EL (cell line): ENCODE measurements at regions not wholly inside any gene's neighbourhood (a gene's known extent, or its start where the extent isn't known, plus 50 kb on each side); places are given as distances from the start of the nearest gene placed in this dataset.
A peak's percentile ranks its signal among the peaks of the same experiment; 100 is the strongest.

Source experiments
- DNase-seq: peaks from one replicate; pipeline ENCODE4 v3.0.0-alpha.2; 2016

DNA sequence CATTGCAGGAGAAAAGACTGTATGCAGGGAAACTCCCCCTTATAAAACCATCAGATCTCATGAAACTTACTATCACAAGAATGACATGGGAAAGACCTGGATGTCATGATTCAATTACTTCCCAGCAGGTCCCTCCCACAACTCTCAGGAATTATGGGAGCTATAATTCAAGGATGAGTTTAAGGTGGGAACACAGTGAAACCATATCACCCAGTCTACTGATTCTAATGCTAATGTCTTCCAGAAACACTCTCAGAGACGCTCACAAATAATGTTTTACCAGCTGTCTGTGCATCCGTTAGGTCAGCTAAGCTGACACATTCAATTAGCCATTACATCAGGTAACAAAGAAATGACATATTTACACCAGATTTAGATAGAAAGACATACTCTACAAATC, 637.9 kb downstream of the NLGN4Y start:
- DNase-seq = no peak

DNA sequence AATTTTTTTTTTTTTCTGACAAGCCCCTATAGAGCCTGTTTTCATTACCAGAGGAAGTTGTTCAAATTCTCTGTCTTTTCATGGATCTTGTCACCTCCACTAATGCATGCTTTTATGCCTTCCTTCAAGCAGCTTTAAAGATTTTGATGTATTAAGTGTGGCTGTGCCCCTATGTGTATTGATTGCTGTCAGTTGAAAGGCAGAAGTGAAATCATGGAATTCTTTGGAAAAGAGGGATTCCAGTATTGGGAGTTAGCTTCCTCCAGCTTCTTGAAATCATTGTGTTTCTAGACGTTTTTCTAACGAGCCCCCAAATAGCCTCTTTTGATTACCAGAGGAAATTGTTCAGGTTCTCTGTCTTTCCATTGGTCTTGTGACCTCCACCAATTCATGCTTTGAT, 655.6 kb downstream of the NLGN4Y start:
- no peak for DNase-seq

DNA sequence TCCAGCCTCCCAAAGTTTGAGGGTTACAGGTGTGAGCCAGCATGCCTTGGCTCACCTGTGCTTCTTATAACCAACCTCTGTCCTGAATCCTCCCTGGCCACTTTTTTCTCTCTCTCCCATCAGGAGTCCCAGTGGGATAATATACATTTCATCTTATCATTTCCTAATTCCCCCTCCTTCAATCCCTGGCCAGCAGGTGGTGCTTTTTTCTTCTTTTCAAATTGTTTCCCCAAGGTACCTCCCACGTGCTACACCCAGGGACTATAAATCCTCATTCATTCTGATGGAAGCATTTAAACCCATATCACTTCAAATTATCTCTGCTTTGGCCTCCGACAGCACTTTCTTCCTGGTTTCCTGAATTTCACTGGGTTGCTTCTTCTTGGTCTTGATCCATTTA, 704.7 kb downstream of the NLGN4Y start:
- DNase-seq = no peak

DNA sequence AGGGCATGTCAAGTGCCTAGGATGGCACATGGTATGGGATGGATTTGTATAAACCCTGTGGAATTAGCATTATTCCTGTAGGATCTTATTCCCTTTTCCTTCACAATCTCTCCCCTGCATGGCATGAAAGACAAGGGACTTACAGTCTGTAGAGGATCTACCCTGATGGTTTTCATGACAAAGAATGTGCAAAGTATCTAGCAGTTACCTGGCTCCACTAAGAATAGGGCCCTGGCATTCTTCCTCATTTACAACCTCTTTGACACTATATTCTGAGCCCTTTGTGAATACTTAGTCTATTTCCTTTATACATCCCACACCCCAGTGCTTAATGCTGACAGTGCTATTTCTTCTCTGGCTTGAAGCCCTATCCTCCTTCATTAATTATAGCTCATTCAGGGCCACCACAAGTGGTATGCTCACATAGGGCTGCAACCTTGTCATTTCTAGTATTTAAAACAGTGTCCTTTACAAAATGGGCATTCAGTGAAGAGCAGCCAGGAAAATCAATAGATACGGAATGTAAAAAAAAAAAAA, 715.3 kb downstream of the NLGN4Y start:
- no peak for DNase-seq

DNA sequence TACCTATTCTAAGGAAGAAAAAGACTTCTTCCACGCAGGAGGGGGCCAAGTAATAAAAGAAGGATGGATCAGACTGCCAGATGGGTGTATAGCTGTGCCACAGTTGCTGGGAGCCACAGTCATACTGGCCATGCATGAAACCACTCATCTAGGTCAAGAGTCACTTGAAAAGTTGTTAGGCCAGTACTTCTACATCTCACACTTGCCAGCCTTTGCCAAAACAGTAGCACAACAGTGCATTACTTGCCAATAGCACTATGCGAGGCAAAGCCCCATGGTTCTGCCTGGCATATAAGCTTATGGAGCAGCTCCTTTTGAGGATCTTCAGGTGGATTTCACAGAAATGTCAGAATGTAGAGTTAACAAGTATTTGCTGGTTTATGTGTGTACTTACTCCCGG, 735.0 kb downstream of the NLGN4Y start:
- no peak for DNase-seq

DNA sequence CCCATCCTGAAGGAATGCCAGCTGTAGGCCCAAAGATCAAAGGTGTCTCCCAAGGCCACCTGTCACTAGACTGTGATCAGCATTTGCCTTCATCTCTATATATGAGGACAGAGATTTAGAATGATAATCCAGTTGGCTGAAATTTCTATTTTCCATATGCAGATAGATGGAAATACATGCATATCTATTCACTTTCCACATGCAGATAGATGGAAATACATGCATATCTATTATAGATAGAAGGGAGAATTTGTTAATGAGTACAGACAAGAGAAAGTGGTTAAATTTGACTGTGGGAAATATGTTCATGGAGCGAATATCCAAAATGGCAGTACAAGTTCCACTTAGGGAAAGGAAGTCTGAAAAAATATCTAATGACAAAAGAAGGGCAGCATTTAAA, 762.2 kb downstream of the NLGN4Y start:
- no peak for DNase-seq

DNA sequence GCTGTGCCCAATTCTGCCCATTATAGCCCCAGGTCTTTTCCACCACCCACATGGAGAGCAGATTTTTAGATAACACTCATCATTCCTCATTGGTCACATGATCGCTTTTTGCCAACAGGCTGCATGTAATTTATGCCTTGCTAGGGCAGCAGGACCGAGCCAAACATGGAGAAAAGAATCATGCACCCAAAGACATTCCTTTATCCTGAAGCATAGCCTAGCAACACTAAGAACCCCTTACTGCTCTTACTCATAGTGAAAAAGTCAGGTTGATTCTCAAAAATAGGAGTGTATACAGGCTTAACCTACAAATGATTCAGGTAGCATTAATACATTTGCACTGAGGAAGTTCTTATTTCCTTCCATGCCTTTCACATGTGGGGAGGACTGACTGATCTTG, 765.5 kb downstream of the NLGN4Y start:
- no peak for DNase-seq

DNA sequence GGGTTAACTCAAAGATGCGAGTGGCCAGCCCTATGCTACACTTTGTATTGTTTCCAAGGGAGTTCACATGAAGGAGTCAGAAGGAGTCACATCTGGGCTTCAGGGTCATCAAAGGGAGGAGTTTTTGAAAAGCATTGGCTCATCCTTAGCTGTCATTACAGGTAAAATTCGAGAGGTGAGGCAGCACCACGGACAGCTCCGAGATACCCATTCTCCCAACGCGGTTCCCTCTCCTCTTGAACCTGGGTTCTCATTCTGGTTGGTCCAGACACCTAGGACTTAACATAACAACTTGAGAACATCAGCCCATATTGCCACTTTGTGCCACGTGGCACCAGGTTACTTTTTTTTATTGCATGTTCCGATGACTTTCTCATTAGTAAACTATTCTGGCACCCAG, 768.6 kb downstream of the NLGN4Y start:
- DNase-seq = no peak

DNA sequence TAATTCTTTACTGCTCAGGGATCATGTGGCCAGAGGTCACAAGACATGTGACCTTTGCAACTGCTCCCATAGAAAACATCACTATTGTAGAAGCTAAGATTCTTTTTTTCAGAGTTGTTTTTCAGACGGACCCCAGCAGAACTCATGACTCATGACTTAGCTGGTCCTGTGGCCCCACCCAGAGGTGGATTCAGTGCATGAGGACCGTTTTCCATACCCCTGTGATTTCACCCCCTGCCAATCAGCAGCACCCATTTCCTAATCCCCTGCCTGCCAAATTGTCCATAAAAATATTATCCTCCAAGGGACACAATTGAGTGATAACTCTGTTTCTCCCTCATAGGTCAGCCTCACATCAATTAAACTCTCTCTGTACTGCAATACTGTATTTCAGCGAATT, 777.5 kb downstream of the NLGN4Y start:
- DNase-seq = no peak

DNA sequence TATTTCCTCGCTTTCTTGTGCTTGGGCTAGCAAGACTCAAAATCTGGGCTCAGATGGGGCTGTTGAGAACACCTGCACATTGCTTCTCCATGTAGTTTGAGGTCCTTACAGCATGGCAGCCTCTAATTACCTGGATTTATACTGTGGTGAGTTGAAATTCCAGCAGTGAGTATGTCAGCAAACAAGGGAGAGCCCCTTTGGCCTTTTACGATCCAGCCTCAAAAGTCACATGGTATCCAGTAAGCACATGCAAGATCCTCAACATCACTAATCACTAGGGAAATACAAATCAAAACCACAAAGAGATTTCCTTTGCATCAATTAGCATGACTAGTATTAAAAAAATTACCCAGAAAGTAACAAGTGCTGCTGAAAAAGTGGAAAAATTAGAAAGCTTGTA, 787.8 kb downstream of the NLGN4Y start:
- DNase-seq = no peak

DNA sequence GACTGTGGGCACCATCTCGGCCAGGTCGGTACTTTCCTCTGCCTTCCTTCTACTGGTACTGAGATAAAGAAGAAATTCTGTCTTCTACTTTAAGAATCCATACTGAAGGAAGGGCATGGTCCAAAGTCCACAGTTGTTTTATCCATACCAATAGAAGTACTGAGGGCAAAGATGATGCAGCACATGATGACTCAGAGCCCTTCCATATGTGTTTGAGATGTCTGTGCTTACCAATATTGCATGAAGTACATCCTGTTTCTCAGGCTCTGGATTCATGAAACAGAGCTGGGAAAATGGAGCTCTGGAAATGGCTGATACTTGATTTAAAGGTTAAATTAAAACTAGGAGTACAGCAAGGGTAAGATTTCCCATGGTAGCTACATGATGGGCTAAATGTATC, 799.9 kb downstream of the NLGN4Y start:
- DNase-seq = peak; percentile 1

DNA sequence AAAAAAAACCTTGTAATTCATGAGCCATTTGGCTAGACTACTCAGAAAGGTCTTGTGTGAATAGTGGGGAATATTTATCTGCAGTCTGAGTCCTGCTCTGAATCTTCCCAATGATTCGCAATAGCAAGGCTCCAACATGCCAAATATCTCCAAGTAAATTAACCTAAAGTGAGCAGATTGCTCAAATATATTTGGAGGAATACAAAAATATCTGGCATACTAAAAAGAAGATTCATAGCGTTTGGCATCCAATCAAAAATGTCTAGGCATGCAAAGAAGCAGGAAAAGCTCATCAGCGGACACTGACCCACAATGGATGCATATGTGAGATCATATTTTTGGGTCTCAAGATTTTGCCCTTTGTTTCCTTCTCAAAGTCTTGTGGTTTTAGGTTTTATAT, 800.9 kb downstream of the NLGN4Y start:
- DNase-seq = peak; percentile 3

DNA sequence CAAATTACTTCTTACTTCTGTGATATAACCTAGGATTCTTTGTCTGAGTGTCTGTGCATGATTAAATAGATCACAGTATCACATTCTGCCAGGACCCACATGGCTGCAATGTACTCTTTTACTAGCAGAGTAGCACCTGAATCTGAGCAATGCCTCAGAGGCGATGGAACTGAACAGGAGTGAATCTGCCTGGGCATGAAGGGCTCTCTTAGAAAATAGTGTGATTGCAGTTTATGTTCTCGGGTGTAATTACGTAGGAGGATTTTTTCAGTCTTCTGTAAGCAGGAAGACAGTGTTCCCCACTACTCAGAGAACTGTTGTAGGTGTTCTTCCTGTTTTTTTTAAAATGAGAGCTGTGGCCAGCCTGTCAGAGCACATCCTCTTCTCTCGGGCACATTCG, 802.3 kb downstream of the NLGN4Y start:
- no peak for DNase-seq

DNA sequence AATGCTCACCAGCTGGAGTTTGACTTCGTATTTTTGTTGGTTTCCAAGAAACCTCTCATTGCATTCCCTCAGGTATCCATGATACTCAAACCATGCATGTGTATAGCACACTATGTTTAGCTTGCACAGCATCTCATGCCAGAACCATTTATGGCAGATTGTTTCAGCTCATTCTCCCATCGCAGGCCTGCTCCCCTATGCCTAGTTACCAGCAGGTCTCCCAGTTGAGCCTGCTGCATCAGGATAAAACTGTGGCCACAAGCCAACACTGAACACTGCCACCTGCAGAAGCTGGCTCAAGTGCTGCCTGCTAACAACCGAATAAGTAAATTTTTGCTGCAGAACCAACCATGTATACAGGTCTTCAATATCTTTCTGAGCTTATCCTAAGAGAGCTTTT, 804.5 kb downstream of the NLGN4Y start:
- DNase-seq = no peak

DNA sequence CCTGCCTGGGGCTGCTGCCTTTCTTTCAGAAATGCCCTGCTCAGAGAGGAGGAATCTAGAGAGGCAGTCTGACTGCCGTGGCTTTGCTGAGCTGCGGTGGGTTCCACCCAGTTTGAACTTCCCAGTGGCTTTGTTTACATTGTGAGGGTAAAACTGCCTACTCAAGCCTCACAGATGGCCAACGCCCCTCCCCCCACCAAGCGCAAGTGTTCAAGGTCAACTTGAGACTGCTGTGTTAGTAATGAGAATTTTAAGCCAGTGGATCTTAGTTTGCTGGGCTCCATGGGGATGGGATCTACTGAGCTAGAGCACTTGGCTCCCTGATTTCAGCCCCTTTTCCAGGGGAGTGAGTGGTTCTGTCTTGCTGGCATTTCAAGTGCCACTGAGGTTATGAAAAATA, 819.2 kb downstream of the NLGN4Y start:
- no peak for DNase-seq

DNA sequence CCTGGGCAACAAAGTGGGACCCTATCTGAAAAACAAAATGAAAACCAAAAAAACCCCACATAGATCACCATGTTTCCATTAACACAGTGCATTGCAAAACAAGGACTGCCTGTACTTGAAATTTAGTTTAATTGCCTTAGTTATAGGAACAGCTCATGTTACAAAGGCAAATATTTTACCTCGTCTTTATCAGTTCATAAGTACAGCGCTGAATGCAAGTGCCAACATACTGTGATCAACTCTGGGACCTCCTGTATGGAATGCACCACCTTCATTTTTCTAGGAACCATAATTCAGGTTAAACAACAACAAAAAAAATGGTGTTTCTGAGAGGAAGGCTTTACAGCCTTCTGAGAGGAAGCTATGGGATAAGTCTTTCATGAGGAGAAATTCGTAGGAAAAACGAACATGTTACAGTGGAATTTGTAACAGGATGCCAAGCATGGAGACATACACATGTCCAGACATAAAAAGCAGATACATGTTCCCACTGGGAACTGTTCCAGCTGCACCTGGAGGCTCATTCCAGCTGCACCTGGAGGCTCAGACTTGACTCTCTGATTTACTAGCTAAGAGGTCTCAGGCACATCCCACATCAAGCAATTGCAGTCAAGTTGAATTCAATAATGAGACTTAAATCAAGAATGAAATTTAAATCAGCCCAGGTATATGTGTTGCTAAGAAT, 821.3 kb downstream of the NLGN4Y start:
- no peak for DNase-seq

DNA sequence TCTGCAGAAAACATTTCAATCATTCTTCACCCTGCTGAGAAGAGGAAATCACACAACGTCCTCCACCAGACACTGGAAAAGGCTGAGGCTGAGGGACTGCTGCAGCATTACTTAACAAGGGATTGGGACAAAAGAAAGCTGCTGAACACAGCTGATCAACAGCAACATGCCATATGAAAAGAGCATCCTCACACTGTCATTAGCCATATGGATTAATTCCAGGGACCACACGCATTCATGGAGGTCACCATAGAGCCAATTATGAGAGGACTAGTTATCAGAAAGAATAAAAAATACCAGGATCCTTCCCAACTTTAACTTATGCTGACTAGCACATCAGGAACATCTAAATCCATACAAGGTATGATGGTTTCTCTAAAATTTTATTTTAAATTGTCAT, 825.0 kb downstream of the NLGN4Y start:
- no peak for DNase-seq

DNA sequence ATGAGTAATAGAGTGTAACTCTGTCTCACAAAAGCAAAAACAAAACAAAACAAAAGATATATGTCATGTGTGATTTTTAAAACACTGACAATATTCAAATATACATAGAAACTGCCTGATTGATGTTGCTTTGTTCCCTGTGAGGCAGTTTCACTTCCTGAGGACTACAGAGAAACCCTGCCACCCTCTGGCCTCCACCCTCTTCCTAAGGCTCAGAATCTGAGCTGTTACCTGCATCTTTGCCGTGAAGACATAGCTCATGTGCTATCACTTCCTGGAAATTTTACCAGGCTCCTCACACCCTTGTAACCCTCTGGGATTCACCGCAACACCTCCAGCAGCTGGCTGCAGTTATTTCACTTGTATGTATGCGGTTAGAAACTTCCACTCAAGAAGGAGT, 831.0 kb downstream of the NLGN4Y start:
- no peak for DNase-seq

DNA sequence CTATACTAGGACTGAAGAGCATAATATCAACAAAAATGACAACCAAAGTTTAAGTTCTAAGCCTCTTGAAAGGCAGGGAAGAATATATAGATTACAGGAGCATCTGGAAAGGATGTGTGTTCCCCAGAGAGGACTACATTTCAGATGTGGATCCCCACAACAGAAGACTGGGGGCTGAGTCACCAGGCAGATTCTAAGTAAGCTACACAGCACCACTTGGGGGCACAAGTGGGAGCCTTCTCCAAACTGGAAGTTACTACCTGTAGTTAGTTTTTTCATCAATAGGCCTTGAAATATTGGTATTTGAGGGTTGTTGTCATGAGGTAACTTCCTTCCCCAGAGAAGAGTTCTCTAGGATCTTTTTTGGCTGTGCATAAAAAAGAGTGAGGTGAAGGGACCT, 836.1 kb downstream of the NLGN4Y start:
- no peak for DNase-seq

DNA sequence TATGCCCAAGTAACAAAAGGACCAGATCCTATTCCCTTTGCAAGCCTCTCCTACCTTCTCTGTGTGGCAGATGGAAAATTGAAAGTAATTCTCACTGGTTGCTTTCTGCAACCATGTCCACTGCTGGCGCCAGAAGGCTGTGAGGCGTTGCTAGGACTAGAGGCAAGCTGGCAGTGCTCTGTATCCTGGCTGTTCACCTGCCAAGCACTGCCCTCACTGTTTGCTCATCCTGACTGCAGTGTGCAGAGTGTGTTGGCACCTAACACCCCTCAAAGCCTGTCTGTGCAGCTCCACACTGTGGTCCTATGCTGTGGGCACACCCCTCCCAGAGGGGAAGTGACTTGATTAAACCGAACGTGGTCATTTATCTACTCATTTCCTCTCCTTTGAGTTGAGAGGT, 840.7 kb downstream of the NLGN4Y start:
- DNase-seq = no peak

DNA sequence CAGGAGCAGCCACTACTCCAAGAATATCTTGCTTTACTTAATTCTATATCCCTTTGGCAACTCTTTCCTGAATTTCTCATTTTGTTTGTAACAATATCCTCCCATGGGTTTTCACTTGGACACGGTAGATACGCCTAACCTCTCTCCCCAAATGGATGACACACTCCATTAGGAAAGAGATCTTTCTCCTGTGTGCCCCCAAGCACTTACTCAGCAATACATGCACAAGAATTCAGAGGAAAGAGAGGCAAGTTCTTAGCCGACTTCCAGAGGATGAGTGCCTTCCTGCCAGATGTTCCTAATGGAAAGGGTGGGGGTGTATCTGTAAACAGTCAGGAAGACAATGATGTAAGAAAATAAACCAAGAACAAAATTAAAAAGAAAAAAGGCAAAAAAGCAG, 844.5 kb downstream of the NLGN4Y start:
- no peak for DNase-seq

DNA sequence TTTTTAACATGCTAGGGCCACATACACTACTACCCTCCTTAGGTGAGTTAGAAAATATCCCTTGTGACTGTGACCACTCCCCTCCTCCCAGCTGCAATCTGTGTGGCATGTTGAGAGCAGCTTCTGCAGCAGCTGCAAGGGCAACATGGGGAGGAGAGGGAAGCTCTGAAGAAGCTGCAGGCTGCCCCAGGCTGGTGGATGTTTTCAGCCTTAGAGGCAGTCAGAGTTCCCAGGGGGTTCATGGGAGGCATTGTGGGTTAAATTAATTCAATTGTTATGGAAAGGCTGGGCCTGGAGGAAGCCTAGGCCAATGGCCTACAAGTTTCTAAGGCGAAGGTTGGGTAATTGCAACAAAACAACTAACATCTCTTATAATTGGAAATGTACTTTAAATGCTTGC, 860.8 kb downstream of the NLGN4Y start:
- DNase-seq = no peak

DNA sequence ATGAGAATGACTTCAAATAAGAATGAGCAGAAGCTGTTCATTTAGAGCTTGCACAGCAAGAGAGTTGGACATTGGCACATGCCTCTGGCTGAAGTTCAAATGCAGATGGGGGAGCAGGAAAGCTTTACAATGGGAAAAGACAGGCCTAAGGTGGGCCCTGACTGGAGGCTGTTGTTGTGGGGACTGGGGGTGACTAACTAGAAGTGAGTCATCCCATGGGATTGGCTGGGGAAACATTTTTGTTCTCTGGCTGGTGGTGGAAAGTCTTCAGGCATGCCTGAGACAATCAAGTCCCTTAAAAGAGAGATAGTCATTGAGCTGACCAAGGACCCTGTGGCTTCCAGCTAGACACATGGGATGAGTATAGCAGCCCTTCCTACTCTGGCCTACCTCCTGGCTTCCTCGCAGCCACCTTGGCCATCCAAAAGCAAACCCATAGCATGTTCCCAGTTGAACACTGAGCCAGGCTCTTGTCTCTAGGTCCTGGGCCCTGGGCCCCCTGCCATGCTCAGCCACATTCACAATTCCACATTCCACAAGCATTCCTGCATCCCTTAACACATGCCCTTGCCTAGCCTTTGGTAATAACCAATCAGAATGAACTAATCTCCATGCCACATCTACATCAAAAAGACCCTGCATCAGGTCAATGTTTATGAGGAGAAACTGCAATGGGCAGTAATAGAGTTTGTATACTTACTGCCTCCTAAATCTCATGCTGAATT, 873.4 kb downstream of the NLGN4Y start:
- no peak for DNase-seq

DNA sequence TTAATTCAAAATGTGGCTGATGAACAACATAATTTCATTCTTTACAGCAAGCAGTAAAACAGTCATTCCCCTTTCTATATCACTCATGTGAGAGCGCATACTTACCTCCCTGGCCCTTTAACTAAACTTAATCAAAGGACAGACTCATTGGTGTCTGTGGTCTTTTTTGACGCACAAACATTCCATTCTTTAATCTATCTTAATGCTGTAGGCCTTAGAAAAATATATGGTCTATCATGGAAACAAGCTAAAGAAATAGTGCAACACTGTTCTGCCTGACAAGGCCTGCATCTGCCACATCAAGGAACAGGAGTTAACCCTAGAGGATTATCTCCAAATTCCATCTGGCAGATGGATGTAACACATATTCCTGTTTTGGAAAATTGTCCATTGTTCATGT, 878.1 kb downstream of the NLGN4Y start:
- DNase-seq = no peak

DNA sequence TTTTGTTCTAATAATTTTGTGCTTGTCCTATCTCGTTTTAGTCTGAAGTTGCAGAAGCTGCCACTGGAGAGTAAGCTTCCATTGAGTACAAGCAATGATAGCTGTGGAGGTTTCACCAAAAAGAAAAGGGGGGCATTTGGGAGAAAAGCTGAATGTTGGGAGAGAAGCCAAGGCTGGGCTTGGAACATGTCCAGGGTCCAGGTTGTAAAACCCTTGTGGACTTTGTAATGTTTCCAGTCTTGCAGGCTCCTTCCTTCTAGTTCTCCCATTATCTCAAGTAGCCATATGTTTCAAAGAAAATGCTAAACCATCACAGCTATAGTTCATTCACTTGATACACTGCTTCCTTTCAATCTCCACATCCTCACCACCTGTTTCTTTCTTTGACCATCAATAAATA, 880.2 kb downstream of the NLGN4Y start:
- DNase-seq = no peak
